Natural killer cell treated with Interleukin-12 subunit alpha and Interleukin-12 subunit beta and Interleukin-15 and Interleukin-18, amount 100 ng/mL, for 72 hours (primary cell): ENCODE measurements at regions not wholly inside any gene's neighbourhood (a gene's known extent, or its start where the extent isn't known, plus 50 kb on each side); places are given as distances from the start of the nearest gene placed in this dataset.

Source experiments
- ATAC-seq, 2 donors: fragments of 150-1000 bp; cut with Tn5 transposase in 1 of 2; sonication (Bioruptor Pico), chemical (Tn5 transposase) in 1 of 2; 2 replicates each; pipeline ENCODE4 v1.10.0; 2021
- DNase-seq: peaks from one replicate; pipeline ENCODE4 v3.0.0; 2022; ENCODE audit warnings: low spot score
- H3K27ac Mint-ChIP-seq, 2 donors: 1 replicate in 1 of 2; 2 replicates in 1 of 2; pipeline ENCODE4 v1.8.0; 2022; ENCODE audit warnings: mixed read lengths in 2 of 2, mild to moderate bottlenecking in 1 of 2, moderate library complexity in 1 of 2
- H3K27me3 Mint-ChIP-seq, 2 donors: 1 replicate in 1 of 2; 2 replicates in 1 of 2; pipeline ENCODE4 v1.8.0; 2022; ENCODE audit warnings: mixed read lengths in 2 of 2
- H3K36me3 Mint-ChIP-seq: one replicate; pipeline ENCODE4 v1.8.0; 2022; ENCODE audit warnings: mixed read lengths
- H3K4me1 Mint-ChIP-seq, 2 donors: 1 replicate in 1 of 2; 2 replicates in 1 of 2; pipeline ENCODE4 v1.8.0; 2022; ENCODE audit warnings: low read depth in 2 of 2, mixed read lengths in 2 of 2, mild to moderate bottlenecking in 1 of 2
- H3K4me3 Mint-ChIP-seq: one replicate; pipeline ENCODE4 v1.8.0; 2022; ENCODE audit warnings: mixed read lengths
- H3K9me3 Mint-ChIP-seq: 2 replicates; pipeline ENCODE4 v1.8.0; 2022; ENCODE audit warnings: mixed read lengths

DNA sequence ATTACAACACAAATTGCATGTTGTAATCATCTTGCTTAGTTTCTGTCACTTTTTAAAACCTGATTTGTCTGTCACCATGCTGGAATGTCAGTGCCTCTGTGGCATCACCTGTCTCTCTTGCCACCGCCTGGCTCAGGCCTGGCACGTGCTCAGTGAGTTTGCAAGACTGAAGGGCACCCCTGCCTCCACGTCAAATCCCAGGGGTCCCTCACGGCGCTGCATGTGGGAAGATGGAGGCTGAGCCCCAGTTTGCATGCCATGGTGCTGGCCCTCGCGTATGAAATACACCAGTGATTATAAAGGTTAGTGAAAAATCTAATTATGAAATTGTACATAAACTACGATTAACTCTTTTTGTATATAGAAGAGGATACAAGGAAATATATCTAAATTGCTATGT, 51.9 kb upstream of the VIPR2 start:
- Mint-ChIP-seq H3K9me3 (no peaks in the 10 kb centered on the region), H3K27me3 (no peaks in the 10 kb centered on the region), H3K4me3 (peak overlapping the region; percentile 85), H3K27ac (peak overlapping the region in 1 of 2 donors; percentile 86), H3K4me1 (peaks cover 55 to 64% of the 10 kb centered on the region in 2 donors), H3K36me3 (no peaks in the 10 kb centered on the region)
- no peak for ATAC-seq
- DNase-seq = no peak

DNA sequence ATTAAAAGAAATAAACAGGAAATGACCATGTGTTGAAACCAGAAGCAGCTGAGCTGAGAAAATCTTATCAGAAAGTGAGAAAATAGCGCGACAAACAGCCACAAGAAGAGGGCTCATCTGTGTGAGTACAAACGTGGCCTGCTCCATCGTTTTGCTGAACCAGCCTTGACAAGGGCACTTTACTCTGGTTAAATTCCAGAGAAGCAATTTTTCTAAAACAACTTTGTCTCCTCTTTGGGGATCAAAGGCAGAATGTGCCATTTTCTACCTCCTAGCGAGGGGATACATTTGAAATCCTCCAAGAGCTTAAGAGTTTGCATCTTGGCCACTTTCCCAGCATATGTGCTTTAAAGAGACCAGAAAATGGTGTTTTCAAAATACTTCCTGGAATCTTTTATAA, 51.3 kb upstream of the VIPR2 start:
- DNase-seq = no peak
- Mint-ChIP-seq H3K9me3 (no peaks in the 10 kb centered on the region), H3K36me3 (no peaks in the 10 kb centered on the region), H3K4me1 (peaks cover 62 to 64% of the 10 kb centered on the region in 2 donors), H3K27ac (peak overlapping the region in 1 of 2 donors; percentile 44), H3K27me3 (no peaks in the 10 kb centered on the region), H3K4me3 (peak overlapping the region; percentile 25)
- peak in 1 of 2 donors; percentile 72 for ATAC-seq
